ENCODE measurements at regions not wholly inside any gene's neighbourhood (a gene's known extent, or its start where the extent isn't known, plus 50 kb on each side); places are given as distances from the start of the nearest gene placed in this dataset.

DNA sequence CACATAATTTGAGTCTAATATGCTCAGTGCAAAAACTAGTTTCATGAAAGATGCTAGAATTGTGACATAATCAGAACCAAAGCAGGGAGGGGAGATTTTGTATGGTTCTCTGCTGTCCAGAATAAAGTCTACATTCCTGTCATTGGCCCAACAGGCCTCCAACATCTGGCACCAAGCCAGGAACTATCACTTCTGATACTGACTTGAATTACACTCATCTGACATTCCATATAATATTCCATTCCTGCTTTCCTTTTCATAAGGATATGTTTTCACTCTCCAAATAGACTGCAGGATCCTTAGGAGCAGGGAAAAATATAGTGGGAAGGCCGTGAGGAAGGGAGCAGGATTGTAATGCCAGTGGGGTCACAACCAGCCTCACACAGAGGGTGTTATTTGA, 84.6 kb upstream of the BTN3A2 start:
- no peak for DNase-seq (ENCODE audit: low spot score)
- in situ Hi-C loops (cut with MboI; ENCODE audit: low pct_unique_long_range_greater_than_20kb, low sequenced_read_pairs, unreplicated experiment), result no loop called here
- TF ChIP-seq CTCF (IDR thresholded peaks at IDR 0.05; ENCODE audit: extremely low read depth, insufficient read depth, missing control alignments), result no peak

- no peak for TF ChIP-seq CTCF (IDR thresholded peaks at IDR 0.05; ENCODE audit: extremely low read depth, insufficient read depth, missing control alignments)
- in situ Hi-C loops (cut with MboI; ENCODE audit: low pct_unique_long_range_greater_than_20kb, low sequenced_read_pairs, unreplicated experiment), result no loop called here
- no peak for DNase-seq (ENCODE audit: low spot score)
These were observed 80.4 kb upstream of the BTN3A2 start for GRCh38 chr6:26284537-26285142.

- in situ Hi-C loops (cut with MboI; ENCODE audit: low pct_unique_long_range_greater_than_20kb, low sequenced_read_pairs, unreplicated experiment), result no loop called here
- no peak for TF ChIP-seq CTCF (IDR thresholded peaks at IDR 0.05; ENCODE audit: extremely low read depth, insufficient read depth, missing control alignments)
- peak; percentile 65 for DNase-seq (ENCODE audit: low spot score)
These were observed 79.6 kb upstream of the BTN3A2 start for GRCh38 chr6:26285143-26286134.

DNA sequence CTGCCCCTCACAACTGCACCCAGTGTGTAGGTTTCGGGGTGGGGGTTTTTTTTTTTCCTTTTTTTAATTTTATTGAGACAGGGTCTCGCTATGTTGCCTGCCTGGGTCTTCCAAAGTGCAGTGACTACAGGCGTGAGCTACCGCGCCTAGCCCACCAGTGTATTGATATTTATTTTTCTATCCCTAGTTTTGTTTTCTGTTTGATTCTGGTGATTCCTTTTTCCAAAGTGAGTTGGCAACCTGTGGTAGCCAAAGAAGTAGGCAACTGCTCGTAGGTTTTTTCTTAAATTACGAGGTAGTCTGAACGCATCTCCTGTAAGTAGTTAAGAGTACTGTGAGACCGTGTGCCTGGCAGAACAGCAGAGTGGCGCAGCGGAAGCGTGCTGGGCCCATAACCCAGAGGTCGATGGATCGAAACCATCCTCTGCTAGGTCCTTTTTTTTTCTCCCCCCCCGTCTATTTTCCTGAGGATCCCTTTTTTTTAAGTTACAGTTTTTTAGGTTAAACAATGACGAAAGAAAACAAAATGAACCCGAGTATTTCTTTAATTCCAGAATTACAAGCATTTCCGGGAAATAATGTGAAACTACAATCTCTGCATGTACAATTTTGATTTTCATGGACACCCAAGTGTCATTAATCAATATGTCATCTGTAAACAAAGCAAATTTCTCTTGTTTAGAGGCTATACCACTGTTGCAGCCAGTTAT, 78.7 kb upstream of the BTN3A2 start:
- TF ChIP-seq CTCF (IDR thresholded peaks at IDR 0.05; ENCODE audit: extremely low read depth, insufficient read depth, missing control alignments), result no peak
- peak; percentile 16 for DNase-seq (ENCODE audit: low spot score)
- in situ Hi-C loops (cut with MboI; ENCODE audit: low pct_unique_long_range_greater_than_20kb, low sequenced_read_pairs, unreplicated experiment), result no loop called here

DNA sequence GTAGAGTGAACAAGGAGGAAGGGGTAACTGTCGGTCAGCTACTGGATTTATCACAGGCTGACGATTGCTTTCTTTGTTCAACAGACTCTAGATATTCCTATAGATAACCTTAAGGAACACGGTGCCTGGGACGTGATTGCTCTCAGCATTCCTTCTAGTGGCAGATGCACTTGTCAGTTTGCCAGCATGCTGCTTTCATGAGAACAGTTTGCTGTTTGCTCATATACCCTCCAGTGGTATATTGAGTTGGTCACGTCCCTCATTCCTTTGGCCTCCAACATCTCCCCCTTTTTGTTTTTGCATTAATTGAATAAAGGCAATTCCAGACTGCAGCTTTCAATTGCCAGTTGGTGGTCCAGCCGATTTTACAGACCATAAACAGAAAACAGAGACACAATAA, 76.8 kb upstream of the BTN3A2 start:
- in situ Hi-C loops (cut with MboI; ENCODE audit: low pct_unique_long_range_greater_than_20kb, low sequenced_read_pairs, unreplicated experiment), result no loop called here
- TF ChIP-seq CTCF (IDR thresholded peaks at IDR 0.05; ENCODE audit: extremely low read depth, insufficient read depth, missing control alignments), result no peak
- DNase-seq (ENCODE audit: low spot score), result no peak

DNA sequence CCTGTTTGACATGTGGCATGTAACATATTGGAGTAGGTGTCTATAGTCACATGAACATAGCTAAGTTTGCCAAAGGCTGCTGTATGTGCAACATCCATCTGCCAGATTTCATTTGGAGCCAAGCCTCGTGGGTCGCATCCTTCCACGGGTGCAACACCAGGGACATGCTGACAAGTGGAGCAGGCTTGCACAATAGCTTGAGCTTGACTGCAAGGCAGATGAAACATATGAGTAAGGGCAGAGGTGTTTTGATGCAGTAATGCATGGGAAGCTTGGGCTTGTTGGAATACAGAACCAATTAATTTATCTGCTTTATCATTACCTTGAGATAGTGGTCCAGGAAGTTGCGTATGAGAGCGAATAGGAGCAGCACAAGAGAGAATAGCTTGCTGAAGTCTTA, 74.1 kb upstream of the BTN3A2 start:
- no peak for DNase-seq (ENCODE audit: low spot score)
- in situ Hi-C loops (cut with MboI; ENCODE audit: low pct_unique_long_range_greater_than_20kb, low sequenced_read_pairs, unreplicated experiment), result no loop called here
- TF ChIP-seq CTCF (IDR thresholded peaks at IDR 0.05; ENCODE audit: extremely low read depth, insufficient read depth, missing control alignments), result no peak

All from GM13977 (cell line).